Mucosa of gallbladder (tissue), 1 donor: ENCODE measurements at regions not wholly inside any gene's neighbourhood (a gene's known extent, or its start where the extent isn't known, plus 50 kb on each side); places are given as distances from the start of the nearest gene placed in this dataset.
A peak's percentile ranks its signal among the peaks of the same experiment; 100 is the strongest.
"Not testable (repeated sequence)": the region's sequence is repeated elsewhere in the genome, so short reads cannot be mapped to it uniquely, and the experiment has no call there.

Experiments used
- DNase-seq: peaks from one replicate; pipeline ENCODE4 v3.0.0-alpha.2; 2020; ENCODE audit warnings: low spot score
- donor health status: DM: no; HTN: no; CAD: no.

- not testable (repeated sequence) for DNase-seq
These were observed 50.6 kb upstream of the ZNG1B start for GRCh38 chr2:113386780-113387433.

- DNase-seq, result not testable (repeated sequence)
These were observed 57.9 kb upstream of the ZNG1B start for GRCh38 chr2:113379621-113380020.

- DNase-seq, result no peak
These were observed 60.5 kb upstream of the ZNG1B start for GRCh38 chr2:113376913-113377445.

GRCh38 chr2:113376253-113376912, 61.1 kb upstream of the ZNG1B start:
- no peak for DNase-seq

GRCh38 chr2:113374857-113375256, 62.6 kb upstream of the ZNG1B start:
- DNase-seq, result not testable (repeated sequence)

GRCh38 chr2:113372258-113372834, 65.1 kb upstream of the ZNG1B start:
- DNase-seq, result not testable (repeated sequence)

- peak; percentile 85 for DNase-seq
These were observed 66.9 kb upstream of the ZNG1B start for GRCh38 chr2:113370478-113371091.

- DNase-seq, result peak; percentile 40
These were observed 67.5 kb upstream of the ZNG1B start for GRCh38 chr2:113370030-113370429.

GRCh38 chr2:113368581-113368980, 68.9 kb upstream of the ZNG1B start:
- DNase-seq, result not testable (repeated sequence)

GRCh38 chr2:113366821-113367220, 70.7 kb upstream of the ZNG1B start:
- not testable (repeated sequence) for DNase-seq

GRCh38 chr2:113365791-113366190, 71.7 kb upstream of the ZNG1B start:
- DNase-seq, result not testable (repeated sequence)

GRCh38 chr2:113365290-113365689, 72.2 kb upstream of the ZNG1B start:
- DNase-seq, result not testable (repeated sequence)

GRCh38 chr2:113361051-113361450, 76.4 kb upstream of the ZNG1B start:
- no peak for DNase-seq

GRCh38 chr2:113357071-113357470, 78.3 kb upstream of the PAX8 start:
- no peak for DNase-seq

GRCh38 chr2:113356284-113356683, 77.6 kb upstream of the PAX8 start:
- not testable (repeated sequence) for DNase-seq

- not testable (repeated sequence) for DNase-seq
These were observed 76.8 kb upstream of the PAX8 start for GRCh38 chr2:113355339-113356015.

- DNase-seq, result no peak
These were observed 72.9 kb upstream of the PAX8 start for GRCh38 chr2:113351375-113352355.

- not testable (repeated sequence) for DNase-seq
These were observed 65.1 kb upstream of the PAX8 start for GRCh38 chr2:113343800-113344199.

GRCh38 chr2:113342650-113343049, 63.9 kb upstream of the PAX8 start:
- DNase-seq, result no peak

GRCh38 chr2:113341870-113342253, 63.1 kb upstream of the PAX8 start:
- not testable (repeated sequence) for DNase-seq
